Adipocyte (in vitro differentiated cells): ENCODE measurements at regions not wholly inside any gene's neighbourhood (a gene's known extent, or its start where the extent isn't known, plus 50 kb on each side); places are given as distances from the start of the nearest gene placed in this dataset.

Source experiments
- DNase-seq: peaks from one replicate; pipeline ENCODE4 v3.0.0-alpha.2; 2015; ENCODE audit warnings: low read depth
- H3K27me3 ChIP-seq: replicated peaks from 2 replicates; pipeline ENCODE4 v1.7.0; 2013; ENCODE audit warnings: mild to moderate bottlenecking, low read length, moderate library complexity; ENCODE audit not compliant: control insufficient read depth, insufficient read depth
- H3K36me3 ChIP-seq: 2 replicates; pipeline ENCODE4 v1.7.0; 2013; ENCODE audit warnings: low read length, mild to moderate bottlenecking, moderate library complexity; ENCODE audit not compliant: control insufficient read depth, insufficient read depth, severe bottlenecking
- H3K4me1 ChIP-seq: 2 replicates; pipeline ENCODE4 v1.7.0; 2013; ENCODE audit warnings: mild to moderate bottlenecking, low read length, moderate library complexity; ENCODE audit not compliant: control insufficient read depth, insufficient read depth
- H3K4me3 ChIP-seq: 2 replicates; pipeline ENCODE4 v1.7.0; 2013; ENCODE audit warnings: mild to moderate bottlenecking, low read length, moderate library complexity
- H3K9ac ChIP-seq: 2 replicates; pipeline ENCODE4 v1.7.0; 2013; ENCODE audit warnings: mild to moderate bottlenecking, low read length, moderate library complexity
- H3K9me3 ChIP-seq: 2 replicates; pipeline ENCODE4 v1.7.0; 2013; ENCODE audit warnings: mild to moderate bottlenecking, low read length, moderate library complexity; ENCODE audit not compliant: control insufficient read depth

DNA sequence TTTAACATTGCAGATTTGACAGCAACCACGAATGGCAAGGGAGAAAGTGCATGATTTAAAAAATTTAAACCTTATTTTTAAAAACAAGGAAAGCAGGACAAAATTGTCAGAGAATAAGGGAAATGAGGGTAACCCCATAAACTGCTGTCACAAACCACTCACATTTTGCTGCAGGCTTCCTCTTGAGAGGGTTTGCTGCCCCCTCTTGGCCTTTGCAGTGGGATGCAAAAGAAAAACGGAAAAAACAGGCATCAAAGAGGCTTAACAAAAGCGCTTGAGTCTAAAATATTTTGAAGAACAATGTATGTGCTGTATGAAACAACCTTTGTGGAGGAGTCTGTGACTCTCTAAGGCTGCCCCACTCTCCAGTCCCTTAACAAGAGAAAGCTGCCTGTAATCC lies 91.6 kb downstream of the TMX3 start:
- Histone ChIP-seq H3K4me1 (no peaks in the 10 kb centered on the region), H3K9ac (no peak overlapping the region), H3K36me3 (no peaks in the 10 kb centered on the region), H3K4me3 (no peak overlapping the region), H3K9me3 (no peaks in the 10 kb centered on the region), H3K27me3 (no peaks in the 10 kb centered on the region)
- DNase-seq: peak; percentile 89

GRCh38 chr18:68611311-68611710 lies 103.6 kb downstream of the TMX3 start:
- Histone ChIP-seq H3K36me3 (no peaks in the 10 kb centered on the region), H3K9ac (no peak overlapping the region), H3K27me3 (no peaks in the 10 kb centered on the region), H3K4me1 (no peaks in the 10 kb centered on the region), H3K4me3 (no peak overlapping the region), H3K9me3 (no peaks in the 10 kb centered on the region)
- DNase-seq: no peak

- H3K9ac ChIP-seq: no peak overlapping the region
- no peaks in the 10 kb centered on the region for H3K36me3 ChIP-seq
- no peaks in the 10 kb centered on the region for H3K4me1 ChIP-seq
- no peak overlapping the region for H3K4me3 ChIP-seq
- H3K27me3 ChIP-seq: no peaks in the 10 kb centered on the region
- no peaks in the 10 kb centered on the region for H3K9me3 ChIP-seq
- DNase-seq: no peak
These were observed 105.9 kb downstream of the TMX3 start for GRCh38 chr18:68608851-68609490.

- Histone ChIP-seq H3K27me3 (no peaks in the 10 kb centered on the region), H3K36me3 (no peaks in the 10 kb centered on the region), H3K4me1 (no peaks in the 10 kb centered on the region), H3K9me3 (no peaks in the 10 kb centered on the region), H3K4me3 (no peak overlapping the region), H3K9ac (no peak overlapping the region)
- no peak for DNase-seq
These were observed 107.1 kb downstream of the TMX3 start for GRCh38 chr18:68607852-68608251.

GRCh38 chr18:68604256-68604655 lies 110.7 kb downstream of the TMX3 start:
- Histone ChIP-seq H3K9me3 (no peaks in the 10 kb centered on the region), H3K9ac (no peak overlapping the region), H3K4me3 (no peak overlapping the region), H3K36me3 (no peaks in the 10 kb centered on the region), H3K27me3 (no peaks in the 10 kb centered on the region), H3K4me1 (no peaks in the 10 kb centered on the region)
- peak; percentile 3 for DNase-seq

- DNase-seq: no peak
- no peaks in the 10 kb centered on the region for H3K9me3 ChIP-seq
- H3K9ac ChIP-seq: no peak overlapping the region
- H3K4me1 ChIP-seq: no peaks in the 10 kb centered on the region
- H3K36me3 ChIP-seq: no peaks in the 10 kb centered on the region
- H3K27me3 ChIP-seq: no peaks in the 10 kb centered on the region
- H3K4me3 ChIP-seq: no peak overlapping the region
These were observed 118.9 kb downstream of the TMX3 start for GRCh38 chr18:68596016-68596415.

DNA sequence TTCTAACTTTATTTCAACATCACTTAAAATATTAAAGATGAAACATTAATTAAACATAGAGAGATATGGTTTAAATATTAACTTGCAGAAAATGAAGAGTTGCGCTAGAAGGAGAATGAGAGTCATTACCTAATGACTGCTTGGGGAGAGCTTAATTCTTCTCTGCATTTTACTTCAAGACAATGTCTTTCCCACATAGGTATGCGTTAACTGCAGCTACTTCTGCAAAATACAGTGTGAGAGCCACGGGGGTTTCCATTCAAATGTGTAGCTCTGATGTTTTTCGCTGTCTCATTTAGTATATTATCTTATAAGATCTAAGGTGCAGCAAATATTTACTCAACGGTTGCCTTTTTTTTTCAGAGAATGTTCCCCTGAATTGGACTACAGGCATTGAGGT lies 126.7 kb downstream of the TMX3 start:
- no peak for DNase-seq
- no peak overlapping the region for H3K4me3 ChIP-seq
- H3K4me1 ChIP-seq: no peaks in the 10 kb centered on the region
- H3K9me3 ChIP-seq: no peaks in the 10 kb centered on the region
- H3K9ac ChIP-seq: no peak overlapping the region
- no peaks in the 10 kb centered on the region for H3K36me3 ChIP-seq
- no peaks in the 10 kb centered on the region for H3K27me3 ChIP-seq

DNA sequence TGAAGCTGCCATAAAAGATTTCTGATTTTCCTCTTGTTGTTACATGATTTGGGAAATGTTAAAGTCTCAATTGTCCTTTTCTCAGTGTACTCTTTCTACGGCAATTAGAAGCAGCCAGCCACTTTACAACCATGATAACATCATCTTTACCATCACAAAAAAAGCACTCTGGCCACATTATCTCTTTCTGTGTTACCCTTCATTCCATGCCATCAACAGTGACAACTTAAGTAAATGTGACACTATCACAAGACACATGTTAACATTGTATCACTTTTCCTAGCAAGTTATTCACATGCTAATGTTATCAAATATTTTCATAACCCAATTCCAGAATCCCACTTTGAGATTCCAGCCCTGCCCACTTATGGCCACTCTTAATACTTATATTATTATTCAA lies 131.2 kb downstream of the TMX3 start:
- no peak overlapping the region for H3K9ac ChIP-seq
- H3K9me3 ChIP-seq: no peaks in the 10 kb centered on the region
- no peaks in the 10 kb centered on the region for H3K36me3 ChIP-seq
- H3K27me3 ChIP-seq: no peaks in the 10 kb centered on the region
- no peak for DNase-seq
- H3K4me1 ChIP-seq: no peaks in the 10 kb centered on the region
- H3K4me3 ChIP-seq: no peak overlapping the region

DNA sequence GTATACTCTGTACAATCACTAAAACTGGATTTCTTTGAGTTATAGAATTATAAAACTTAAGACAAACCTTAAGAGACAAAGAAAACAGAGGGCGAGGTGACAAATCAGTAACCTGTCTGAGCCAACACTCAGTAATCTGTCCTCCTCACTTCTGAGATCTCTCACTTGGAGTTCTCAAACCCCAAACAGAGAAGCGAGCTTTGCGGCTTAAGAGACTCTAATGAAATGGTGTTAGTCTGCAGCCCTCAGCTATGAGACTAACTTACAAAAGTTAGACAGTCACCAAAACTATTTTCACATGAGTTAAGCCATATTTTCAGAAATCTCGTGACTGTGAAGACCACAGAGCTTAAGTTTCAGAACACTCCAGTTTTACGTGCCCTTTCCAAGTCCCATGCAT lies 140.6 kb downstream of the TMX3 start:
- H3K36me3 ChIP-seq: no peaks in the 10 kb centered on the region
- no peak overlapping the region for H3K4me3 ChIP-seq
- H3K9me3 ChIP-seq: no peaks in the 10 kb centered on the region
- no peaks in the 10 kb centered on the region for H3K4me1 ChIP-seq
- no peaks in the 10 kb centered on the region for H3K27me3 ChIP-seq
- H3K9ac ChIP-seq: no peak overlapping the region
- DNase-seq: no peak

GRCh38 chr18:68569936-68570335 lies 145.0 kb downstream of the TMX3 start:
- H3K4me3 ChIP-seq: no peak overlapping the region

GRCh38 chr18:68568364-68569155 lies 146.3 kb downstream of the TMX3 start:
- Histone ChIP-seq H3K9me3 (no peaks in the 10 kb centered on the region), H3K27me3 (no peaks in the 10 kb centered on the region), H3K9ac (no peak overlapping the region), H3K4me3 (no peak overlapping the region), H3K36me3 (no peaks in the 10 kb centered on the region), H3K4me1 (no peaks in the 10 kb centered on the region)
- DNase-seq: no peak

More at GRCh38 chr18:68569936-68570335, 145.0 kb downstream of the TMX3 start:
- H3K9me3 ChIP-seq: no peaks in the 10 kb centered on the region
- no peaks in the 10 kb centered on the region for H3K27me3 ChIP-seq
- no peak for DNase-seq
- H3K9ac ChIP-seq: no peak overlapping the region
- H3K36me3 ChIP-seq: no peaks in the 10 kb centered on the region
- H3K4me1 ChIP-seq: no peaks in the 10 kb centered on the region
